ENCODE measurements at regions not wholly inside any gene's neighbourhood (a gene's known extent, or its start where the extent isn't known, plus 50 kb on each side); places are given as distances from the start of the nearest gene placed in this dataset.
"Not testable (repeated sequence)": the region's sequence is repeated elsewhere in the genome, so short reads cannot be mapped to it uniquely, and the experiment has no call there.

- ATAC-seq, result no peak
Measured at GRCh38 chr10:28449382-28449781, 83.5 kb upstream of the WAC start.

- ATAC-seq, result no peak
Measured at GRCh38 chr10:28449926-28450325, 83.0 kb upstream of the WAC start.

- no peak for ATAC-seq
Measured at GRCh38 chr10:28453926-28454325, 79.0 kb upstream of the WAC start.

GRCh38 chr10:28457110-28457509, 75.8 kb upstream of the WAC start:
- no peak for ATAC-seq

- not testable (repeated sequence) for ATAC-seq
Measured at GRCh38 chr10:28457873-28458272, 75.0 kb upstream of the WAC start.

- no peak for ATAC-seq
Measured at GRCh38 chr10:28459453-28460144, 73.3 kb upstream of the WAC start.

- ATAC-seq, result no peak
Measured at GRCh38 chr10:28463141-28463540, 69.8 kb upstream of the WAC start.

- no peak for ATAC-seq
Measured at GRCh38 chr10:28463676-28464395, 69.1 kb upstream of the WAC start.

GRCh38 chr10:28467615-28468014, 65.3 kb upstream of the WAC start:
- no peak for ATAC-seq

- no peak for ATAC-seq
Measured at GRCh38 chr10:28468707-28469483, 64.0 kb upstream of the WAC start.

GRCh38 chr10:28470873-28471651, 61.9 kb upstream of the WAC start:
- ATAC-seq, result no peak

GRCh38 chr10:28471652-28472050, 61.3 kb upstream of the WAC start:
- ATAC-seq, result no peak

GRCh38 chr10:28478646-28479045, 54.3 kb upstream of the WAC start:
- ATAC-seq, result no peak

- ATAC-seq, result no peak
Measured at GRCh38 chr10:28479425-28479865, 53.5 kb upstream of the WAC start.

- no peak for ATAC-seq
Measured at GRCh38 chr10:28479927-28480627, 52.8 kb upstream of the WAC start.

GRCh38 chr10:28480628-28480965, 52.3 kb upstream of the WAC start:
- no peak for ATAC-seq

GRCh38 chr10:28481346-28481745, 51.6 kb upstream of the WAC start:
- not testable (repeated sequence) for ATAC-seq

GRCh38 chr10:28481968-28482367, 51.0 kb upstream of the WAC start:
- ATAC-seq, result no peak

Data from esophagus mucosa (tissue), 1 donor.